WTC11 (cell line): ENCODE measurements at regions not wholly inside any gene's neighbourhood (a gene's known extent, or its start where the extent isn't known, plus 50 kb on each side); places are given as distances from the start of the nearest gene placed in this dataset.

Source experiments
- ETV6 ChIP-seq: sonication (generic); formaldehyde crosslinking; IDR thresholded peaks from 2 replicates; pipeline ENCODE4 v1.8.1; 2022; ENCODE audit warnings: mild to moderate bottlenecking, missing genetic modification reagents
- ZBTB21 ChIP-seq: sonication (generic); formaldehyde crosslinking; IDR thresholded peaks from 2 replicates; pipeline ENCODE4 v1.8.1; 2023; ENCODE audit warnings: mild to moderate bottlenecking, missing genetic modification reagents, borderline replicate concordance
- TF ChIP-seq, protein P1 (sequence below): sonication (generic); formaldehyde crosslinking; IDR thresholded peaks from 2 replicates; pipeline ENCODE4 v1.8.1; 2023; ENCODE audit warnings: mild to moderate bottlenecking, missing genetic modification reagents, moderate library complexity
- TF ChIP-seq, protein P2 (sequence below): fragments of 200-600 bp; IDR thresholded peaks from 2 replicates; pipeline ENCODE4 v1.8.0; 2022; ENCODE audit warnings: antibody characterized with exemption

DNA sequence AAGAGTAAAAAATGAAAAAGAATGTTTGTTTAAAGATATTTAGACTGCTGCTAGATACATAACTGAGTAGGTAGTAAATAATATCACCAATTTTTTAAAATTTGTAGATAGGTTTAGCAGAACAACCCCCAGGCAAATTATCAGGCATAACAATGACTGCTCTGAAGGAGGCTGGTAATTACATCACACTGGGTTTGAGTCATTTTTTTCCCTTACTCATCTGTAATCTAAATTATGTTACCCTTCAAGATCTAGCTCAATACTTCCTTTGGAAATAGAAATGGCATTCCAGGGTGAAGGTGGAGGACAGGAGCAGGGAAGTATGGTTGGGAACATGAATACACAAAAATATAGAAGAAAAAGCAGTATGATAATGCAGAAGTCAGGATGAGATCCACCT is 431.6 kb upstream of the MAOA start:
- TF ChIP-seq ETV6 (no peak), ZBTB21 (CRISPR knock-in tag) (no peak)
- TF ChIP-seq, protein P1, sequence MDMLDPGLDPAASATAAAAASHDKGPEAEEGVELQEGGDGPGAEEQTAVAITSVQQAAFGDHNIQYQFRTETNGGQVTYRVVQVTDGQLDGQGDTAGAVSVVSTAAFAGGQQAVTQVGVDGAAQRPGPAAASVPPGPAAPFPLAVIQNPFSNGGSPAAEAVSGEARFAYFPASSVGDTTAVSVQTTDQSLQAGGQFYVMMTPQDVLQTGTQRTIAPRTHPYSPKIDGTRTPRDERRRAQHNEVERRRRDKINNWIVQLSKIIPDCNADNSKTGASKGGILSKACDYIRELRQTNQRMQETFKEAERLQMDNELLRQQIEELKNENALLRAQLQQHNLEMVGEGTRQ (CRISPR knock-in tag): no peak
- TF ChIP-seq, protein P2, sequence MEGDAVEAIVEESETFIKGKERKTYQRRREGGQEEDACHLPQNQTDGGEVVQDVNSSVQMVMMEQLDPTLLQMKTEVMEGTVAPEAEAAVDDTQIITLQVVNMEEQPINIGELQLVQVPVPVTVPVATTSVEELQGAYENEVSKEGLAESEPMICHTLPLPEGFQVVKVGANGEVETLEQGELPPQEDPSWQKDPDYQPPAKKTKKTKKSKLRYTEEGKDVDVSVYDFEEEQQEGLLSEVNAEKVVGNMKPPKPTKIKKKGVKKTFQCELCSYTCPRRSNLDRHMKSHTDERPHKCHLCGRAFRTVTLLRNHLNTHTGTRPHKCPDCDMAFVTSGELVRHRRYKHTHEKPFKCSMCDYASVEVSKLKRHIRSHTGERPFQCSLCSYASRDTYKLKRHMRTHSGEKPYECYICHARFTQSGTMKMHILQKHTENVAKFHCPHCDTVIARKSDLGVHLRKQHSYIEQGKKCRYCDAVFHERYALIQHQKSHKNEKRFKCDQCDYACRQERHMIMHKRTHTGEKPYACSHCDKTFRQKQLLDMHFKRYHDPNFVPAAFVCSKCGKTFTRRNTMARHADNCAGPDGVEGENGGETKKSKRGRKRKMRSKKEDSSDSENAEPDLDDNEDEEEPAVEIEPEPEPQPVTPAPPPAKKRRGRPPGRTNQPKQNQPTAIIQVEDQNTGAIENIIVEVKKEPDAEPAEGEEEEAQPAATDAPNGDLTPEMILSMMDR: no peak
